CD4-positive, alpha-beta T cell treated with Interleukin-1 beta for 1 hour (primary cell): ENCODE measurements at regions not wholly inside any gene's neighbourhood (a gene's known extent, or its start where the extent isn't known, plus 50 kb on each side); places are given as distances from the start of the nearest gene placed in this dataset.
A peak's percentile ranks its signal among the peaks of the same experiment; 100 is the strongest.
"Not testable (repeated sequence)": the region's sequence is repeated elsewhere in the genome, so short reads cannot be mapped to it uniquely, and the experiment has no call there.

Experiments
- DNase-seq, 2 donors: peaks; one replicate each; pipeline ENCODE4 v3.0.0-alpha.2; 2020 to 2022

DNA sequence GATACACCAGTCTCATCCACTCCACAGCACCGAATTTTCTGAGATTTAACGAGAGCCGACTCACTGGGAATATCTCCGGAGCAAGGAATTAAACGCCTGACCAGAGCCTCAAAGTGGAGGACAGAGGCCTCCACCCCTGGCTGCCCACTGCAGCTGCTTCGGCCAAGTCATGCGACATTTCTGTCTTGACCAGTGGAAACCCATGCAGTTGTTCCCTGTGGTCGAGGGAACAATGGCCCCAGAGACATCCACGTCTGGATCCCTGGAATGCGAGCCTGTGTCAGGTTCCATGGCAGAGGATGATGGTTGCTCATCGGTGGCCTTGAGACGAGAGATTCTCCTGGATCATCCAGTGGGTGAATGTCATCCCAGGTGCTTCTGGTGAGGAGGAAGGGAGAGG, 65.7 kb upstream of the INSIG1 start:
- DNase-seq = no peak

DNA sequence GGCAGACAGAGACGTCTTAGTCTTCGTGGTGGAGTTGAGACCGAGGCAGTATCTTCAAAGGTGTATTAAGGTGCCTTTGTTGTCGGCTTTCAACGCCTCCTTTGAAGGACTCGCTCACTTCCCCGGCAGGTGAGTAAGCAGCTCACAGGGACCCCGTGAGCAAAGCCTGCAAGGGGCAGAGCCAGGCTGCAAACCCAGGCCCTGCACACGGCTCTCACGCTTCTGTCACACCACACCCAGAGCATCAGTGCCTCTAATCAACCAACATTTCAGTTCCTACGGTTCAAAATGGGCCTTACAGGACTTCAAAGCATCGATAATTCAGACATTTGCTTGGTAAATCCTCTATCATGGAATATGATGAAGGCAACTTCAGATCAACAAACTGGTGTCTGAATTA, 64.8 kb upstream of the INSIG1 start:
- DNase-seq = no peak

DNA sequence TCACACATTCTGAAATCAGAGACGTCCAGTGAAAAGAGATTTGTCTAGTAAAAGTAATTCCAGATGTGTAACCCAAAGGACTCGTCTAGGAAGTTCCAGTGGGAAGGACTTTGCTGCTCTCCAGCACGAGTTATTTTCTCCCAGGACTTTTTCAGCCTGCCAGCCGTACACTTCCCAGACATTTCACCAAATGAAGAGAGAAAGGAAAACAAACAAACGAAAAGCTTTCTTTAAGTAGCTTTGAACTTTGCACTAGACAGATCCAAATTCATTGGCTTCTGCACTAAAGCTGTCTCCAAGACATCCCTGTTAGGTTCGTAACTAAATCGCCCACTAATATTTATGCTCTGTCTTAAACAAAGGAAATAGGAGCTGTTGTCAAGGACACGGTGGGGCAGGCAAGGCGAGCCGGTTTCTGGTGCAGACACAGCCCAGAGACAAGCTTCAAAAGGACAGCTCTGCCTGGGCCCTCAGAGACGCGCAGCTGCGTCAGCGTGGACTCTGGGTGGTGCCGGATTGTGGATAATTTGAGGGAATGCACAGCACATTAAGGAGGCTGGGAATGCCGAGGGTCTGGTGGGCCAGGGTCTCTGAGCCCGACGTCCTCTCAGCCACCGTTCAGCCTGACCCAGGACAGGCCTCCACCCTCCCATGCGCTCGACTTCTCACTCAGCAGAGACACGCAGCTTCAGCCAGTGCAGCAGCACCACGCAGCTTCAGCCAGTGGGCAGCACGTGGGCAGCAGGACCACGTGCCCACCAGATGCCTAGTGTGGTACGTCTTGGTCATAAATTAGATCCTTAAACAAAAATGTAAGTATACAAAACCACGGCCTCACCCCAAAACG, 64.1 kb upstream of the INSIG1 start:
- DNase-seq = no peak

DNA sequence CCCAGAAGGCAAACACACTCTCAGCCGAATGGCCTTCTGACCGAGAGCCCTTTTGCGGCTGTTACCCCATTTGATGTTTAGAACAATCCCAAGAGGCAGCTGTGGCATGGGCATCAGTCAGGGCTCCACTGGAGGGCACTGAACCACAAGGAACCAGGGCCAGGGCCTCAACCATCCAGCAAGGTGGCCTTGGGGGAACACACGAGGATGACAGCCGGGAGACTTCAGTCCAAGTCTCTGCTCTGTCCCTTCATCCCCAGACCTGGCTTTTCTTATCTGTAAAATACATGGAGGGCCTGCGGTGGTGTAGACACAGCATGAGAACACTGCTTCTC, 63.6 kb upstream of the INSIG1 start:
- DNase-seq = peak; percentile 5 to 11

DNA sequence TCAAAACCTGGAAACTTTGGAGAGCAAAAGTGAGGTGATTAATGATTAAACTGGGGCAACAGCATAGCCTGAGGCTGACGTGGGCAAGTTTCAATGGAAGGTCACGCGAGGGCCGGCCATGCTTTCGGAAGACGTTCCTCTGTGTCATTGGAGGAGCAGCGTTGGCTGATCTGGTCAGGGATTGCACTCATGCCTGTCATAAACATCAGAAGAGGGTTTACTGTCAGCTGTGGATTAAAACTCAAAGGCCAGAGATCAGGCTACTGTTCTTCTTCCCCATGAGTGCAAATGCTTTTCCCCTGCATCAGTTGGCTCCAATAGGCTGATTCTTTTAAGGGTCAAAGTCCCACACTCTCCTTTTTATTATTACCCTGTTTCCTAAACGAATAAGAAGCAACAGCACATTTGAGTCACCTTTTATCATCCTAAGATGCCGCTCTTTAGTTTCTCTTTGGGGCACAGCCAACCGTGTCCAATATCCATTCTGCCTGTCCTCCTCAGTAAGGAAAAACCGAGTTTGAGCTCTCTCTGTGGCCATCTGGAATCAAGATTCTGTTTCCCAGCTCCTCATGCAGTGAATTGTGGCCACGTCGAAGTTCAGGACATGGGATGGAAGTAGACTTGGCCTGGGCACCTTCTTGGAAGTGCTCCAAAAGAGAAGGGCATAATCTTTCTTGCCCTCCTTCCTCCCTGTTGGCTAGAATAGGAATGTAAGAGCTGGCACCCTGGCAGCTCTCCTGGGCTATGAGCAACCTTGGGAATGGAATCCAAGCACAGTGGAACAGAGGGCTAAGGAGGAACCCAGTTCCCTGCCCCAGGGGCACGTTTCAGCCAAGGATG, 62.5 kb upstream of the INSIG1 start:
- DNase-seq = no peak

DNA sequence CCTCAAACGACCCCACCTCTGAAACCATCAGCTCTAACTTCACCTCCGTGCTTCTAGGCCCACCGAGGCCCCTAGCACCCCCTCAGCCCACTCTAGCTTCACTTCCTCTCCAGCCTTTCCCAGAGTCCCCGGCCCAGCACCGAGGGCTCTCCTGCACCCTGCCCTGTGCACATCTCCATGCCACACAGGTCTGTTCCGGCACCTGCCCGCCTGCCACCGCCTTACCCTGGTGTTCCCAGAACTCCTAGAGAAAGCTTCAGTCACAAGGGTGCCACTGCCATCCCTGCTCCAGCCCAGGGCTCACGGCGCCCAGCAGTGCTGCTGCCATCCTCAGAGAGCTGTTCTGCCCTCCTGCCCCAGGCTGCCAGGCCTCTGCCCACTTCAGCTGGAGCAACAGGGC, 61.3 kb upstream of the INSIG1 start:
- no peak for DNase-seq

DNA sequence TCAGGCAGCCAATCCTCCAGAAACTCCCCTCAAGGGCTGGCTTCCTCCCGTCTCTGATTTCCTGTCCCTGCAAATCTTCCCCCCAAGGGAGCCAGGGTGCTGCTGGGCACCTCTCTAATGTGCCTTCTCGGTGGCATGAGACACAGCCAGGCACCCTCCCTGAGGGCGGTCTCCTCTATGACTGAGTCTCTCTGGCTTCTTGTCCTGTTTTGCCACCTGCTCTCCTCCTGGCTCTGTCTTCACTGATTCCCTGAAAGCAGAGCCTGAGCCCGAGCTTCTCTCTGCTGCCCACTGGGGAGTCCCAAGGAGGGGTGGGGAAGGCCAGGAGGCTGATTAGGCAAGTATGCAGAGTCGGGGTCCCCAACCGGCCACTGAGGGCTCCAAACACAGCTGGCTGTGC, 60.4 kb upstream of the INSIG1 start:
- no peak for DNase-seq

DNA sequence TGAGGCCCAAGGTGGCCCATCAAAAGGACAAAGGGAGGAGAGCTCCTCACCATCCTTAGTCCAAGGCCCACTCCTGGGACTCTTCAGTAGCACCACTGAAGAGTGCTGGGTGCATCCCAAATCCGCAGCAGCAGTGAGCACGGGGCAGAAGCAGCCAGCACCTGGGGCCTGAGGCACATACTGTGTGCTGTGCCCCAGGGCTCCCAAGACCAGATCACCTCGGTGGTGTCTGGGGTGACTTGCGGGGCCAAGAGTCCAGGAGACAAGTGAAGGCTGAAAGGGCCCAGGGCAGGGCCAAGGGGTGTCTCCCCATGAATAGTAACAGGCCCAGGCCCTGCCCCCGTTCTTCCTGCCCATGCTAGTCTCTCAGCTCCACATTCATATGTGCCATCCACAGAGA, 59.9 kb upstream of the INSIG1 start:
- no peak for DNase-seq

DNA sequence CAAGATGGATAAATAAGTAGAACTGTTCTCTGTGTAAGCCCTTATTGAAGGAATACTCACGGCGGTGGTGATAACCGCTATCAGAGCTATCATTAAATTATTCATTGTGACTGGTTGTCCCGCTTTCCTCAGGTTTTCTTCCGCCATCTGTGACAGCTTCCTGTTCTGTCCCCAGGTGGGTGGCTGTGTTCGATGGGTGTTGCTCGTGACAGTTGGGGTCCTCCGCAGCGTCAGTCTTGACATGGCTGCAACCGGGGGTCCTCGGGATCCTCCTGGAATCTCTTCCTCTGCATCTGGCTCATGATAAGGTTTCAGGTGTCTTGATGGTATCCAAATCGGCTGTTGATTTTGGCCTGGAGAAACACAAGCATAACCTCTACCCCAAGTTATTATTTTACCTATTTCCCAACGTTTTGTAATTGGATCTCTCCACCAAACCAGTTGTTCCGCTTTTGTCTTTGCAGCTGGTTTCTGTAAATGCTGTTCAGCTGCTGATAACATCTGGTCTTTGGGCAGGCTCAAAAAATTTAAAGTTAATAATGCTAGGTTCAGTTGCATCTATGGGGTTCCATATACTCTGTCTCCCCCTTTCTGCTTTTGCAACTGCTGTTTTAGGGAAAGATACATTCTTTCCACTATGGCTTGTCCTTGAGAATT, 58.1 kb upstream of the INSIG1 start:
- DNase-seq = not testable (repeated sequence)

DNA sequence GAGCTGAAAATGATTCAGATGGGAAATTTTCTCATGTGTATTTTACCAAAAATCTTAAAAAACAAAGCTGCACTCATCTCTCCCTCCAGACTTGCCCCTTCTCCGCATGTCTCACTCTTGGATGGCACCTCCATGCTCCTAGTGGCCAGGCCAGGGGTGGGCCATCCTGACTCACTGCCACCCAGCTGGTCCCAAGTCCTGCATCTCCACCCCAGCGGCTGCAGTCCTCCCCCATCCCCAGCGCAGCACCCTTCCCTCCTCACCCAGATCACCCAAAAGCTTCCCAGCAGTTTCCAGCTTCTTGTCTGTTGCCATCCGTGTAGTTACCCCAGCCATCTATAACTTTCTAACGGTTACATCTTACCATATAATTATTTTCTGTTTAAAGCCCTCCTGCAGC, 53.0 kb upstream of the INSIG1 start:
- DNase-seq = no peak

DNA sequence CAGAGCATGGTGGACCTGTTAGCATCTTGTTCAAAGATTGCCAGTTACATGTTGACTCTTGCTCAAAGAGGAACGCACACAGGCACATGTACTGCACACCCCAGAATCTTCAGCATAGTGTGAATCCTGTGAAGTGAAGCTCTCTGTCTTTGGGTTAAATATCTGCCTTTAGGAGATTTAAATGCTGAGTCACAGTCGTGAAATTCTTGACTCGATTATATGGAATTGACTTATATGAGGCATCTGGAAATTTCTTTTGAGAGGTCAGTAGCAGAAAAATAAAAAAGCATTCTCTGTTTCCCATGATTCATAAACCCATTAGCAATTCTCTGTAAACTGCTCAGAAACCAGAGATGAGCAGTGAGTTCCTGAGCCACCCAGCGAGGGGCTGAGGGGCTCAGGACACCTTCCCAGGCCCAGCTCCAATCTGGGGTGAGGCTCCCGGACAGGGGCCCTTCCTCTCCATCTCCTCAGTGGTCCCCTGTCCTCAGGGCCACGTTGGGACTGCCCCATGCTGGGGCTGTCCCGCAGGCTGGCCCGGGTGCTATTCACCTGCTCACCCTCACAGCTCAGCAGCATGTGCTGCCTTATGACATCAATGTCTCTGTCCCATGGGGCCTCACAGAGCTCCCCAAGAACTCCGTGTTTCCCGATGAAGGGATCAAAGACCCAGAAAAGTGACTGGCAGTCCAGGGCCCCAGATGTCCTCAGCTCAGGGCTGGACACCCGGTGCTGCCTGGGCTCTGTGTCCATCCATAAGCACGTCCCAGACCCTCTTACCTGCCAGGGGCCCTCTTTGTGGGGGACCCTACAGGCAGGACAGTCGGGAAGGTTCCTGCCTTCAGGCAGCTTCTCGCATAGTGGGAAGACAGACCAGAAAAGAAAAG, 50.0 kb upstream of the INSIG1 start:
- no peak for DNase-seq
